Stimulated activated CD4-positive, alpha-beta T cell treated with anti-CD3 and anti-CD28 coated beads, Interleukin-4, amount 100 ng/mL, for 4 hours (primary cell): ENCODE measurements at regions not wholly inside any gene's neighbourhood (a gene's known extent, or its start where the extent isn't known, plus 50 kb on each side); places are given as distances from the start of the nearest gene placed in this dataset.

Experiments used
- DNase-seq, 2 experiments: peaks; one replicate each; pipeline ENCODE4 v3.0.0-alpha.2; 2020

DNA sequence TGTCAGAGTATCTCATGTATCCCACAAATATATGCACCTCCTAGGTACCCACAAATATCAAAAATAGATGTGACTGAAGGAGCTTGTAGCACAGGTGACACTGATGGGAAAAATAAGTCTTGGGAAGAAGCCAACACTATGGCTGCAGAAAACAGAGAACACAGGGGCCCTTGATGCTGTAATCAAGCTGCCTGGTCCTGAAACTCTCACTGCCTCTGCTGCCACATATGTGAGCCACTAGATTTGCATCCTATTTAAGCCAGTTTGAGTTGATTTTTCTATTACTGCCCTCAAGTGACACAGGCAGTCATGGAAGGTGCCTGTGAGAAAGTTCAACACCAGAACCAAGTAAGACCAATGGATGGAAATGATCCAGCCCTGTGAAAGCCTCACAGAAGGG, 720.8 kb downstream of the UQCRFS1 start:
- DNase-seq, result no peak

DNA sequence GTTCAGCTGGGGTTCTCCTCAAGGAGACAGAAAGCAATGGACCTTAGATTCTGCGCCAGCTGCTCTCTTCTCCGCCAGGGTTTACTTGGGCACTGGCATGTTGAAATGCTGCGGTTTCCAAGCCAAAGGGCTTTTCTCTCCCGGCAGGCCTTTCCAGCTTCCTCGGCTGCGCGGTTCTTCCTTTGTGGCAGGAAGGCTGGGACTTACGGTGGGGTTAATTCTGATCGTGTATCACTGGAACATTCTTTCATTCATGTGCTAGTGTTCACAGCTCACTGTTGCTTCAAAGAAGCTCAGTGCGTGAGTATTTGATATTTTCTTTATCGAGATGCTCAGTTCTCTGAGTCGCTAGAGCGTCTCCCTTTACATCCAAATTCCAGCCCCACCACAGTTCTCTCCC, 723.2 kb downstream of the UQCRFS1 start:
- no peak for DNase-seq

DNA sequence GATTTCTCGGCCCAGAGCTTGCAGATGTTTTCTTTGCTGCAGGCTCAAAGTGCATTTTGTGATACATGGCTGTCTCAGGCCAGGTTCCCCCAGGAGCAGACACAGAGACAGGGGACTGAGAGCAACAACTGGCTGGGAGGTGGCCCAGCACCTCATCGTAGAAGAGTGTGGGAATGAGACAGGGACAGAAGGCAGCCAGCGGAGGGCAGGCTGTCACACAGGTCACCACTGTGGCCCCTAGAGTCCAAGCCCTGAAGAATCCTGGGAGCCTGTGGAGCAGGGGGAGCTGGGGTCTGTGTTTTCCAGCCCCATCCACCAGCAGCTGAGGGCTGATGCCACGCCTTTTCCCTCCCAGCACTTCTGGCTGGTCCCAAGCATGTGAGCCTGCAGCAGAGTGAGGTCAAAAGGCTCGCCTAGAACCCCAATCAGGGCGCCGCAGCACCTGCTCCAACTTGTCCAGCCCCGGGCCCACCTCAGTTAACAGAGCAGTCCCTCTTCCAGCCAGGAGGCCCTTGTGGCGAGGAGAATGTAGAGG, 723.8 kb downstream of the UQCRFS1 start:
- DNase-seq, result no peak

GRCh38 chr19:28487999-28488398, 725.0 kb downstream of the UQCRFS1 start:
- DNase-seq, result no peak

DNA sequence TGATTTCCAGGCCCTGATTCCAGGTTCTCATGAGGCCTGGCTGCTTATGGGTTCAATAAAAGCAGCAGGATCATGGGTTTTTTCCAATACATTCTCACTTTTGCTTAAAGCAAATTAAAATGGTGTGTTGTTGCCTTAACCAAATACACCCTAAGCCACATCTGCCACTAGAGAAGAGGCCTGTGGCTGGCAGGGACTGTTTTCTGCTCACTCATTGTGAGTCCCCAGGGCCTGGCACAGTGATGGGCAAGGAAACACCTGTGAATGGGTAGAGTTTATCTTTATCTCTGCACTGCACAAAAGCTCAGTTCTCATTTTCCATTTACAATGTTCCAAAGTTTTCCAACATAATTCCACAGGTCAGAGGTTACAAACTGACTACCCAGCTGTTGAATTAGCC, 726.0 kb downstream of the UQCRFS1 start:
- no peak for DNase-seq

DNA sequence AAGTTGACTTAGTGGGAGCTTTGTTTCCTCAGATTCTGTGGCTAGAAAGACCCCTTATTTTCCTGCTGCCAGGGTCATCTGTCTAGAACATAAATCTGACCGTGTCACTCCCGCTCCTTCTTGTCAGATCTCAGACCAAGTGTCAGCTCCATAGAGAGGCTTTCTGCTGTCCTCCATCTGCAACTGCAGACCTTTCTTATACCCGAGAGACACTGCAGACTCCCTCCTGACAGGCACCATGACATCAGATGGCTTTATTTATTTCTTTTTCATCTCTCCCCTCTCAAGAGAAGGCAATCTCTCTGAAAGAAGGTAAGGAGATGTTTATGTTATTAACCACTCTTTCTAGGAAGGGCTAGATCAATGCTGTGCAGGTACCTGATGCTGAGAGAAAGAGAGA, 726.5 kb downstream of the UQCRFS1 start:
- no peak for DNase-seq

GRCh38 chr19:28485292-28485691, 727.7 kb downstream of the UQCRFS1 start:
- DNase-seq, result no peak

- no peak for DNase-seq
Measured at GRCh38 chr19:28483197-28483596, 729.8 kb downstream of the UQCRFS1 start.

DNA sequence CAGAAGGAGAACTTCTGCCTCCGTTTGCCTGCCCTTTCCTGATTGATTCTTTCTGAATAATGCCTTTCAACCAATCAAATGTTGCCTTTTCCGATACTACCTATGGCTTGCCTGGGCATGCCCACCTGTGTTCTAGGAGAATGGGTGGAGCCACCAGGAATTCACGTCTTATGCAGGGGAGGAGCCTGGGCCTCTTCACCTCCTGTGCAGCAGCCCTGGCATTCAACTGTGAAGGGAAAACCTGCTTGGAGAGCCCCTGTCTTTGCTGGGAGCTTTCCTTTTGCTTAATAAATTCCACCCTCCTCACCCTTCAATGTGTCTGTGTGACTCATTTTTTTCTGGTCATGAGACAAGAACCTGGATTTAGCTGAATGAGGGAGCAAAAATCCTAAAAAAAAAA, 730.7 kb downstream of the UQCRFS1 start:
- no peak for DNase-seq

GRCh38 chr19:28481674-28482073, 731.3 kb downstream of the UQCRFS1 start:
- no peak for DNase-seq

- no peak for DNase-seq
Measured at GRCh38 chr19:28475525-28475924, 737.4 kb downstream of the UQCRFS1 start.

DNA sequence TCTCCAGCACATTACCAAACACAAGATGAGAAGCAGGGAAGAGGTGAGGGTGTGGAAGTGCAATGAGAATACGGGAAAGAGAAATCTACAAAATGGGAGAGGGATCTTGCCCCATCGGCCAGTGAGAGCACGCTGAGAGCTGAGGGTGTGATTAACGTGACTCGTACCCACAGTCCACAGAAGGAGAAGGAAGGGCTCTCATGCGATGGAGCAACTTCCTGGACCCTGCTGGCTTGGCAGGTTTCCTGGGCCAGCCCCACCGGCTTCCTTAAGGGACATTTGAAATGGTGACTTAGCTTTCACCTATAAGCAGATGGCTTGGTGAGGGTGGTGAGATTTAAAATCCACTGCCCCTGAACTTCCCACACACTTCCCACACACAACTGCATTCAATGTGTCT, 740.1 kb downstream of the UQCRFS1 start:
- DNase-seq, result no peak

DNA sequence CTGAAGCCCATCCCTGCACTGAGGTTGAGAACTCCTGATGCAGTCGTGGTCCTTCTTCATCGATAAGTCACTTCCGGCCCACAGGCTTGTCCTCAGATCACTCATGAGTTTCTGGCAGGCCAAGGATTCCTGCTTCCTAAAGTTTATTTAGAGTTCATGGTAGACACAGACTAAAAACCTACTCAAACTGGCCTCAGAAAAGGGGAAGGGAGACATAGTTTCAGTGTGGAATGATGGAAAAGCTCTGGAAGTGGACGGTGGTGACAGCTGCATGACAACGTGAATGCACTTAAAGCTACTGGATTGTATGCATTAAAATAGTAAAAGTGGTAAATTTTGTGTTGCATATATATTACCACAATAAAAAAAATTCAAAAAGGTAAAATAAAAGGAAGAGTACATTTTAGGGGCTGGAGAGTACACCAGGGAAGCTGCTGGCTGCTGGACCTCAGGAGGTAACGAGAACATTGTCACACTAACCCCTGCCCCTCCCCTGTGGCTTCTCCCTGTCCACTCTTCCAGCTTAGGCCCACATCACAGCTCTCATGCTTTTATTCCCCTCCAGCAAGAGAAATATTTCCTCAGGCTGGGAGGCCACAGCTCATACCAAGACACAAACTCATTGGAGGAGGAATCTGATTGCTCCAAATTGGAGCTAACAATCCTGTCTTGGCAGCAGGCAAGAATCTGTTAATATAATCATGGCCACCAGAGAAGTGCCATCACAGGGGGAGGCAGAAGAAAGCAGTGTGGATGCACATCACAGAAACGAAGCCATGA, 741.0 kb downstream of the UQCRFS1 start:
- no peak for DNase-seq

- DNase-seq, result no peak
Measured at GRCh38 chr19:28469544-28469943, 743.4 kb downstream of the UQCRFS1 start.

GRCh38 chr19:28468701-28469459, 744.1 kb downstream of the UQCRFS1 start:
- peak; percentile 10 to 12 for DNase-seq

GRCh38 chr19:28466107-28467045, 746.6 kb downstream of the UQCRFS1 start:
- peak; percentile 43 to 58 for DNase-seq

DNA sequence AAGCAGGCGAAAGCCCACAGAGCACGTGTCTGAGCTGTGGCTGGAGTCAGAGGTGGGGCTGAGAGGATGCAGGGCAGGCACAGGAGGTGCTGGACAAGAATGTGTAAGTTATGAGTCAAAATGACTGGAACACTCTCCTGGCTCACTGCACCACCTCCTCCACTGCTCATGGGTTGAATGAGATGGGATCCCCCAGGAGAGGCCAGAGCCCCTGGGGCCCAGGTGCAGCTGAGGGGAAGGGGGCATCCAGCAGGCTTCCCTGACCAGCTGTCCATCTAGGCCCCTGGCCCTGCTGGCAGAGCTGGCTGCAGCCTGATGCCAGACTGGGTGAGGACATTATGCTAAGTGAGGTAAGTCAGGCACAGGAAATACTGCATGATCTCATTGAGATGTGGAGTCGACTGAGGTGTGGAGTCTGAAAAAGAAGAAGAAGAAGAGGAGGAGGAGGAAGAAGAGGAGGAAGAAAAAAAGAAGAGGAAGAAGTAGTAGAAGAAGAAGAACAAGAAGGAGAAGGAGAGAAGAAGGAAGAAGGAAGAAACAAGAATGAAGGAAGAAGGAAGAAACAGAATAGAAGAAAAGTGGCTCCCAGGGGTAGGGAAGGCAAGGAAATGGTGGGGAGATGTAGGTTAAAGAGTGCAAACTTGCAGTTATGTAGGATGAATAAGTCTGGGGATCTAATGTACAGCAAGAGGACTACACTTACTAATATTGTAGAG, 747.4 kb downstream of the UQCRFS1 start:
- DNase-seq, result no peak

- DNase-seq, result no peak
Measured at GRCh38 chr19:28463493-28464053, 749.4 kb downstream of the UQCRFS1 start.

DNA sequence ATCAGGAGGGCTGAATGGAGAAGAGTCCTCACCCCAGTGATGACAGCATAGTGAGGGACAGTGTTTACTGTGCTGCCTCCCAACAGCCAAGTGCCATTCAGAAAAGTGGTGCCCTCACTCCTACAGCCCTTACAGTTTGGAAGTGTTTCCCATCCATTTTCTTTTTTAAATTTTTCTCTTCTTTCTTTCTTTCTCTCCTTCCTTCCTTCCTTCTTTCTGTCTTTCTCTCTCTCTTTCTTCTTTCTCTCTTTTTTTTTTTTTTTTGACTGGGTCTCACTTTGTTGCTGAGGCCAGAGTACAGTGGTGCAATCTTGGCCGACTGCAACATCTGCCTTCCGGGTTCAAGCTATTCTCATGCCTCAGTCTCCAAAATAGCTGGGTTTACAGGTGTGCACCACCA, 755.3 kb downstream of the UQCRFS1 start:
- DNase-seq, result no peak

- no peak for DNase-seq
Measured at GRCh38 chr19:28456708-28457320, 756.1 kb downstream of the UQCRFS1 start.

DNA sequence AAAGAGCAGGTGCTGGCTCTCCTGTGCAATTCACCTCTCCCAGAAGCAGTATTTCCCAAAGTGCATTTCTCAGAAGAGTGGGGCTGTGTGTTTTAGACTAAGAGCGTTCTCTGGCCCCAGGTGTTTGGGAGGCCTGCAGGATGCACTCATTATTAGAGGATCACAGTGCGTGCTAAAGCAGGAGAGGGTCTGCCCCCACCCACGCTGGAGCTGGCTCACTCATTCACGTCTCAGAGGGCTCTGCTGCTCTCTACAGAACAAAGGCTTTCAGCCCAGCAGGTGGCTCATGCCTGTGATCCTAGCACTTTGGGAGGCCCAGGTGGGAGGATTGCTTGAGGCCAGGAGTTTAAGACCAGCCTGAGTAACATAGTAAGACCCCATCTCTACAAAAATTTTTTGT, 756.7 kb downstream of the UQCRFS1 start:
- DNase-seq, result no peak

DNA sequence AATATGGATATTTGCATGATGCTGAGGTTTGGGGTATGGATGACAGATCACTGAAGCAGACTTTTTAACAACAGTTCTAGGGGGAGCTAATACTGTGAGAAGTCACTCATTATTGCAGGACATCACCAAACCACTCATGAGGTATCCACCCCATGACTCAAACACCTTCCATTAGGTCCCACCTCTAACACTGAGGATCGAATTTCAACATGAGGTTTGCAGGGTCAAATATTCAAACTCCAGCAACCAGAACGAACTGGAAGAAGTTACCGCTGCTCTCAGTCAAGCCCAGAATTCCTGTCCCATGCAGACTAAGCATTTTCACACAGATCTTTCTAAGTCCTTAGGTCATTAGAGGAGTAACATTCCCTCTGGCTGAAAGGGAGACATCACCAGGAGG, 758.9 kb downstream of the UQCRFS1 start:
- DNase-seq, result no peak
